HG02870 (cell line): ENCODE measurements at regions not wholly inside any gene's neighbourhood (a gene's known extent, or its start where the extent isn't known, plus 50 kb on each side); places are given as distances from the start of the nearest gene placed in this dataset.
"Not testable (repeated sequence)": the region's sequence is repeated elsewhere in the genome, so short reads cannot be mapped to it uniquely, and the experiment has no call there.

Source experiments
- ATAC-seq: cut with Tn5 transposase; IDR thresholded peaks from one replicate; pipeline ENCODE4 v1.9.1; 2021; ENCODE audit warnings: mild to moderate bottlenecking, moderate library complexity; ENCODE audit not compliant: unreplicated experiment

- no peak for ATAC-seq
These were observed 589.8 kb upstream of the CYLC2 start for GRCh38 chr9:102405218-102405867.

GRCh38 chr9:102403514-102403913, 591.6 kb upstream of the CYLC2 start:
- ATAC-seq = no peak

GRCh38 chr9:102398205-102398604, 596.9 kb upstream of the CYLC2 start:
- ATAC-seq = no peak

GRCh38 chr9:102385620-102386019, 609.5 kb upstream of the CYLC2 start:
- ATAC-seq = not testable (repeated sequence)

GRCh38 chr9:102362470-102363132, 624.2 kb upstream of the GRIN3A start:
- ATAC-seq = no peak

GRCh38 chr9:102360846-102361245, 622.4 kb upstream of the GRIN3A start:
- no peak for ATAC-seq

- ATAC-seq = no peak
These were observed 617.5 kb upstream of the GRIN3A start for GRCh38 chr9:102355982-102356381.

- ATAC-seq = no peak
These were observed 615.6 kb upstream of the GRIN3A start for GRCh38 chr9:102354041-102354440.

GRCh38 chr9:102337471-102337870, 599.0 kb upstream of the GRIN3A start:
- ATAC-seq = not testable (repeated sequence)

- ATAC-seq = no peak
These were observed 570.9 kb upstream of the GRIN3A start for GRCh38 chr9:102309379-102309778.

- no peak for ATAC-seq
These were observed 556.7 kb upstream of the GRIN3A start for GRCh38 chr9:102295188-102295587.

GRCh38 chr9:102273952-102274351, 535.5 kb upstream of the GRIN3A start:
- ATAC-seq = no peak

- ATAC-seq = no peak
These were observed 514.7 kb upstream of the GRIN3A start for GRCh38 chr9:102253099-102253498.

GRCh38 chr9:102244916-102245315, 506.5 kb upstream of the GRIN3A start:
- ATAC-seq = no peak

GRCh38 chr9:102237520-102237919, 499.1 kb upstream of the GRIN3A start:
- no peak for ATAC-seq

GRCh38 chr9:102237094-102237493, 498.6 kb upstream of the GRIN3A start:
- ATAC-seq = no peak

- not testable (repeated sequence) for ATAC-seq
These were observed 489.0 kb upstream of the GRIN3A start for GRCh38 chr9:102227416-102227815.

GRCh38 chr9:102225841-102226441, 487.5 kb upstream of the GRIN3A start:
- ATAC-seq = no peak

- ATAC-seq = not testable (repeated sequence)
These were observed 485.1 kb upstream of the GRIN3A start for GRCh38 chr9:102223320-102224136.

GRCh38 chr9:102209176-102209575, 470.7 kb upstream of the GRIN3A start:
- no peak for ATAC-seq

- no peak for ATAC-seq
These were observed 468.0 kb upstream of the GRIN3A start for GRCh38 chr9:102206432-102206831.
